Osteoblast (primary cell): ENCODE measurements at regions not wholly inside any gene's neighbourhood (a gene's known extent, or its start where the extent isn't known, plus 50 kb on each side); places are given as distances from the start of the nearest gene placed in this dataset.
"Not testable (repeated sequence)": the region's sequence is repeated elsewhere in the genome, so short reads cannot be mapped to it uniquely, and the experiment has no call there.

Source experiments
- DNase-seq: peaks from one replicate; pipeline ENCODE4 v3.0.0; 2011; ENCODE audit warnings: low spot score, mixed read lengths; ENCODE audit not compliant: insufficient read length; ENCODE audit errors: missing footprints
- H2AFZ ChIP-seq: 2 replicates; pipeline ENCODE4 v1.6.0; 2011; ENCODE audit warnings: mild to moderate bottlenecking, low read length
- H3K27ac ChIP-seq: 2 replicates; pipeline ENCODE4 v1.5.1; 2011; ENCODE audit warnings: mild to moderate bottlenecking, low read depth, low read length, moderate library complexity
- H3K27me3 ChIP-seq: 2 replicates; pipeline ENCODE4 v1.6.0; 2012; ENCODE audit warnings: mild to moderate bottlenecking, control low read depth, inconsistent platforms, low read length, moderate library complexity; ENCODE audit not compliant: insufficient read depth
- H3K36me3 ChIP-seq: 2 replicates; pipeline ENCODE4 v1.5.1; 2011; ENCODE audit warnings: mild to moderate bottlenecking, low read length, control low read depth, moderate library complexity; ENCODE audit not compliant: insufficient read depth
- H3K4me1 ChIP-seq: 2 replicates; pipeline ENCODE4 v1.5.1; 2011; ENCODE audit warnings: mild to moderate bottlenecking, low read length, control low read depth, moderate library complexity; ENCODE audit not compliant: insufficient read depth
- H3K4me2 ChIP-seq: 2 replicates; pipeline ENCODE4 v1.6.0; 2011; ENCODE audit warnings: mild to moderate bottlenecking, low read length; ENCODE audit not compliant: insufficient read depth
- H3K4me3 ChIP-seq: fragments of 200-600 bp; sonication (generic); 3 replicates; pipeline ENCODE4 v1.5.1; 2012; ENCODE audit warnings: mild to moderate bottlenecking, low read length, inconsistent platforms; ENCODE audit not compliant: insufficient read depth
- H3K79me2 ChIP-seq: 2 replicates; pipeline ENCODE4 v1.6.0; 2012; ENCODE audit warnings: mild to moderate bottlenecking, low read length, control low read depth, inconsistent platforms; ENCODE audit not compliant: insufficient read depth
- H3K9me3 ChIP-seq: 2 replicates; pipeline ENCODE4 v1.5.1; 2011; ENCODE audit warnings: low read depth, low read length, control low read depth
- H4K20me1 ChIP-seq: 2 replicates; pipeline ENCODE4 v1.6.0; 2012; ENCODE audit warnings: mild to moderate bottlenecking, low read length, control low read depth; ENCODE audit not compliant: insufficient read depth
- TF ChIP-seq, protein P1 (sequence below): IDR thresholded peaks from 2 replicates; pipeline ENCODE4 v1.5.1; 2011; ENCODE audit warnings: mild to moderate bottlenecking, low read depth, low read length, moderate library complexity; ENCODE audit errors: extremely low read depth

DNA sequence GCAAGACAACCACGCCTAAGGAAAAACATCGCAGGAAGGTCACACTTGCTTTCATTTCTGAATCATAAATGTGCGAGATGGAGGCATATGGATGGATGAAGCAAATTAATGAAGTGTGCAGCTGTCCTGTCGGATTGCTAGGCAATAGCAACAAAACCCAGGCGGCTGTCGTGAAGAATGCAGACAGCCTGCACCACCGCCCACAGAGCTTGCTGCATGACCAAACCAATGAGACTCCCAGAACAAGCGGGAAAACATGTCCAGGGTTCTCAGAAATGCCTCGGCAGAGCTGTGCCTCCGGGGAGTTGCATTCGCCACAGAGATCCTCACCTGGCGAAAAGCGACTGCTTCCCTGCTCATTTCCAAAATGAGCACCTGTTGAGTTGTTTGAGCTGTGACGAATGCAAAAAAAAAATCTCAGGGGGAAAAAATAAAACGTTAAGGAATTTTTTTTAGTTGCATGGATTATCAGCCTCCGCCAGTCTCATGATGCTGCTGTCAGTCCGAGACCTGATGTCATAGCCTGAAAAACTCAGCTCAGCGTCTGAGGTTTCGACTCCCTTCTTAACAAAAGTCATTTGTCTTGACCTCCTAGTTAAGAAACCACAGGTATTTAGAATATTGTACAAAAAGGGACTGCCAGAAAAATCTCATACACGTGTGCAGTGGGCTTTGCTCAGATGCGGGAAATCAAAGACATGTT is 155.5 kb upstream of the MXRA5 start:
- DNase-seq, result no peak
- H3K4me2 ChIP-seq, result no peak overlapping the region
- H3K4me3 ChIP-seq, result no peak overlapping the region

DNA sequence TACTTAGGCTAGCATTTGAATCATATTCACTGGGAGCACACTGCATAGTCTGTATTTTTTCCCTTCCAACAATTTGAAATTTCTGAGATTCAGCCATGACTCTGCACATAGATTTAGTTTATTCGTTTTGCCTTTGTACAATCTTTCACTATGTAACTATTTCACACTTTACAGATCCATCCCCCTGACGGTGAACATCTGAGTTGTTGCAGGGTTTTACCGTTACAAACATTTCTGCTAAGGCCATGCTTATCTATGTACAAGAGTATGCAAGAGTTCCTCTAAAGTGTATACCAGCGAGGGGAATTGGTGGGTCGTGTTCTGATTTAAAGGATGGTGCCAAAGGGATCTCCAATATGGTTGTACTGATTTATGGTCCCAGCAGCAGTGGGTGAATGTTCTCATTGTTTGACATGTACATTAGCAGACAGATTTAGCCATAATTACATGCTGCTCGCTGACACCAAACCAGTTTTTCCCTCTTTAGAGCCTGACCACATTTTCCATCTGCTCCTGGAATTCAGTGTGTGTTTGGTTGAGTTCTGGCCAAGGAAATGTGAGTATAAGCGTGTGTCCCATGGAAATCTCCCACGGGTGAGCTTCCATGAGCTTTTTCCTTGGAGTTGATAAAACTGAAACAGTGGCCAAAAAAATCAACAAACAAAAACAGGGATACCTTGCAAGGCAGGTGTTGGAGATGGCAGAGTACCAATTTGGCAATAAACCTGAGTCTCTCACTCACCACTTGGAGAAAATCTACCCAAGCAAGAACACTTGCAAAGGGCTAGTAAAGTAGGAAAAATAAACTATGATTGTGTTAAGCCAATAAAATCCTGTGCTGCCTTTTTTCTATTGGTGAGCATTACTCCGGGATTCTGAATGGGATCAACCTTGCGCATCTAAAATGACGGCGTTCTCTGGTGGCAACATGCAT is 149.7 kb upstream of the MXRA5 start:
- not testable (repeated sequence) for H4K20me1 ChIP-seq, H3K4me3 ChIP-seq, H3K36me3 ChIP-seq, H2AFZ ChIP-seq, H3K79me2 ChIP-seq, H3K27me3 ChIP-seq, H3K27ac ChIP-seq, H3K4me2 ChIP-seq, H3K4me1 ChIP-seq, H3K9me3 ChIP-seq
- DNase-seq, result peak; percentile 42

More for the DNA sequence above, 155.5 kb upstream of the MXRA5 start:
- H3K4me1 ChIP-seq, result no peaks in the 10 kb centered on the region
- no peaks in the 10 kb centered on the region for H3K27me3 ChIP-seq
- no peaks in the 10 kb centered on the region for H3K9me3 ChIP-seq
- H4K20me1 ChIP-seq, result no peaks in the 10 kb centered on the region
- no peak overlapping the region for H3K27ac ChIP-seq
- no peaks in the 10 kb centered on the region for H3K36me3 ChIP-seq
- TF ChIP-seq, protein P1, sequence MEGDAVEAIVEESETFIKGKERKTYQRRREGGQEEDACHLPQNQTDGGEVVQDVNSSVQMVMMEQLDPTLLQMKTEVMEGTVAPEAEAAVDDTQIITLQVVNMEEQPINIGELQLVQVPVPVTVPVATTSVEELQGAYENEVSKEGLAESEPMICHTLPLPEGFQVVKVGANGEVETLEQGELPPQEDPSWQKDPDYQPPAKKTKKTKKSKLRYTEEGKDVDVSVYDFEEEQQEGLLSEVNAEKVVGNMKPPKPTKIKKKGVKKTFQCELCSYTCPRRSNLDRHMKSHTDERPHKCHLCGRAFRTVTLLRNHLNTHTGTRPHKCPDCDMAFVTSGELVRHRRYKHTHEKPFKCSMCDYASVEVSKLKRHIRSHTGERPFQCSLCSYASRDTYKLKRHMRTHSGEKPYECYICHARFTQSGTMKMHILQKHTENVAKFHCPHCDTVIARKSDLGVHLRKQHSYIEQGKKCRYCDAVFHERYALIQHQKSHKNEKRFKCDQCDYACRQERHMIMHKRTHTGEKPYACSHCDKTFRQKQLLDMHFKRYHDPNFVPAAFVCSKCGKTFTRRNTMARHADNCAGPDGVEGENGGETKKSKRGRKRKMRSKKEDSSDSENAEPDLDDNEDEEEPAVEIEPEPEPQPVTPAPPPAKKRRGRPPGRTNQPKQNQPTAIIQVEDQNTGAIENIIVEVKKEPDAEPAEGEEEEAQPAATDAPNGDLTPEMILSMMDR, result no peak
- no peak overlapping the region for H2AFZ ChIP-seq
- no peaks in the 10 kb centered on the region for H3K79me2 ChIP-seq

DNA sequence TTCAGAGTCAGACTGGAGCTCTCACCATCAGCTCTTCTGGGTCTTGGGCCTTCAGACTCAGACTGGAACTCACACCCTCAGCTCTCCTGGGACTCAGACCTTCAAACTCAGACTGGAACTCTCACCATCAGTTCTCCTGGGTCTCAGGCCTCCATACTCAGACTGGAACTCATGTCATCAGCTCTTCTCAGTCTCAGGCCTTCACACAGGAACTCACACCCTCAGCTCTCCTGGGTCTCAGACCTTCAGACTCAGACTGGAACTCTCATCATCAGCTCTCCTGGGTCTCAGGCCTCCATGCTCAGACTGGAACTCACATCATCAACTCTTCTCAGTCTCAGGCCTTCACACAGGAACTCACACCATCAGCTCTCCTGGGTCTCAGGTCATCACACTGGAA is 147.2 kb upstream of the MXRA5 start:
- DNase-seq, result no peak
- Histone ChIP-seq H3K27ac (no peak overlapping the region), H3K36me3 (no peaks in the 10 kb centered on the region), H3K9me3 (no peaks in the 10 kb centered on the region), H3K79me2 (no peaks in the 10 kb centered on the region), H3K27me3 (no peaks in the 10 kb centered on the region), H3K4me1 (no peaks in the 10 kb centered on the region), H3K4me2 (no peak overlapping the region), H4K20me1 (no peaks in the 10 kb centered on the region), H3K4me3 (no peak overlapping the region), H2AFZ (no peak overlapping the region)
- TF ChIP-seq, protein P1, result no peak

DNA sequence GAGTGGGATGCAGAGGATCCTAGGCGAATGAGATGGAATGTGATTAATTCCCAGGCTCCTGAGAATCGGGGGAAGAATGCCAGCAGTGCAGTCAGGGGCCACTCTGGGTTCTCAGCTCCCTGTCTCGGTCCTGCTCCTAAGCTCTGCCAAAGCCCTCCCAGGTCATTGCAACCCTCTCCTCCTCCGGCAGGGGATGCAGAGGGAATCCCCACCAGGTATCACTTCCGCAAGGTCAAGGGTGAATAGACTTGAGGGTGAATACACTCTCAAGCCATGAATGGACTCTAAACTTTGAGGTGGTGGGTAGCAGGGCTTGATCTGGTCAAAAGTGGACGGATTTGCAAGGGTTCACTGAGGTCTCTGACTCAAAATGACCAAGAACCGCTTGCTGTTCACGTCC is 139.3 kb upstream of the MXRA5 start:
- no peaks in the 10 kb centered on the region for H3K4me1 ChIP-seq
- H3K79me2 ChIP-seq, result no peaks in the 10 kb centered on the region
- DNase-seq, result no peak
- TF ChIP-seq, protein P1, result no peak
- H3K4me3 ChIP-seq, result no peak overlapping the region
- no peaks in the 10 kb centered on the region for H3K27me3 ChIP-seq
- no peaks in the 10 kb centered on the region for H3K36me3 ChIP-seq
- no peaks in the 10 kb centered on the region for H3K9me3 ChIP-seq
- no peak overlapping the region for H3K4me2 ChIP-seq
- H4K20me1 ChIP-seq, result no peaks in the 10 kb centered on the region
- no peak overlapping the region for H3K27ac ChIP-seq
- H2AFZ ChIP-seq, result no peak overlapping the region
